ENCODE measurements at regions not wholly inside any gene's neighbourhood (a gene's known extent, or its start where the extent isn't known, plus 50 kb on each side); places are given as distances from the start of the nearest gene placed in this dataset.

DNA sequence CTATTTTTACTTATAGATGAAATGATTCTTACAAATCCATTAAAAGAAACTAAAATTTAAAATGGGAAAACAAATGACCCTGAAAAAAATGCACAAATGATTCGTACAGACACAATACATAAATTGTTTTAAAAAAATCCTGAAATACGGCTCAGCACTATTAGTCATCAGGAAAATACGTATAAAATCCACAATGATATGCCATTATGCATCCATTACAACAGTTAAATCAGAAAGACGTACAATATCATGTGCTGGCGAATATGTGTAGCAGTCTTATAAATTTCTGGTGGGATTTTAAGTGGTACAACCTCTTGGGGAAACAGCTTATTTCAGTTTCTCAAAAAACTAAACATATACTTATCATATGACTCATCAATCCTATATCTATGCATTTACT lies 600.1 kb upstream of the STEAP1 start:
- TF ChIP-seq, protein P1, sequence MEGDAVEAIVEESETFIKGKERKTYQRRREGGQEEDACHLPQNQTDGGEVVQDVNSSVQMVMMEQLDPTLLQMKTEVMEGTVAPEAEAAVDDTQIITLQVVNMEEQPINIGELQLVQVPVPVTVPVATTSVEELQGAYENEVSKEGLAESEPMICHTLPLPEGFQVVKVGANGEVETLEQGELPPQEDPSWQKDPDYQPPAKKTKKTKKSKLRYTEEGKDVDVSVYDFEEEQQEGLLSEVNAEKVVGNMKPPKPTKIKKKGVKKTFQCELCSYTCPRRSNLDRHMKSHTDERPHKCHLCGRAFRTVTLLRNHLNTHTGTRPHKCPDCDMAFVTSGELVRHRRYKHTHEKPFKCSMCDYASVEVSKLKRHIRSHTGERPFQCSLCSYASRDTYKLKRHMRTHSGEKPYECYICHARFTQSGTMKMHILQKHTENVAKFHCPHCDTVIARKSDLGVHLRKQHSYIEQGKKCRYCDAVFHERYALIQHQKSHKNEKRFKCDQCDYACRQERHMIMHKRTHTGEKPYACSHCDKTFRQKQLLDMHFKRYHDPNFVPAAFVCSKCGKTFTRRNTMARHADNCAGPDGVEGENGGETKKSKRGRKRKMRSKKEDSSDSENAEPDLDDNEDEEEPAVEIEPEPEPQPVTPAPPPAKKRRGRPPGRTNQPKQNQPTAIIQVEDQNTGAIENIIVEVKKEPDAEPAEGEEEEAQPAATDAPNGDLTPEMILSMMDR (conservative IDR thresholded peaks at IDR 0.05): no peak
- no peak for TF ChIP-seq ZFX (IDR thresholded peaks at IDR 0.05)
